ENCODE measurements at regions not wholly inside any gene's neighbourhood (a gene's known extent, or its start where the extent isn't known, plus 50 kb on each side); places are given as distances from the start of the nearest gene placed in this dataset.

DNA sequence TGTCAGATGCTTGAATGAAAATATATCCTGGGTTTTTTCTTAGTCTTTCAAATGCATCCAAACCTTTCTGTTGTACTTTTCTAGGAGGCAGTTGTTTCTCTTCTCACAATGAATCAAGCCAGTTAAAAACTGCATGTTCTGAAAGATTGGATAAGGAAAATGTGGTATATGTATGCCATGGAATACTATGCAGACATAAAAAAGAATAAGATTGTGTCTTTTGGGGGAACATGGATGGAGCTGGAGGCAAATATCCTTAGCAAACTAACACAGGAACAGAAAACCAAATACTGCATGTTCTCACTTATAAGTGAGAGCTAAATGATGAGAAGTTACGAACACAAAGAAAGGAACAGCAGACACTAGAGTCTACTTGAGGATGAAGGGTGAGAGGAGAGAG lies 51.7 kb upstream of the MAPK4 start:
- DNase-seq (ENCODE audit: low read depth): no peak
- no peak overlapping the region for H3K4me3 ChIP-seq (ENCODE audit: low read depth, low read length)
- TF ChIP-seq, protein P1, sequence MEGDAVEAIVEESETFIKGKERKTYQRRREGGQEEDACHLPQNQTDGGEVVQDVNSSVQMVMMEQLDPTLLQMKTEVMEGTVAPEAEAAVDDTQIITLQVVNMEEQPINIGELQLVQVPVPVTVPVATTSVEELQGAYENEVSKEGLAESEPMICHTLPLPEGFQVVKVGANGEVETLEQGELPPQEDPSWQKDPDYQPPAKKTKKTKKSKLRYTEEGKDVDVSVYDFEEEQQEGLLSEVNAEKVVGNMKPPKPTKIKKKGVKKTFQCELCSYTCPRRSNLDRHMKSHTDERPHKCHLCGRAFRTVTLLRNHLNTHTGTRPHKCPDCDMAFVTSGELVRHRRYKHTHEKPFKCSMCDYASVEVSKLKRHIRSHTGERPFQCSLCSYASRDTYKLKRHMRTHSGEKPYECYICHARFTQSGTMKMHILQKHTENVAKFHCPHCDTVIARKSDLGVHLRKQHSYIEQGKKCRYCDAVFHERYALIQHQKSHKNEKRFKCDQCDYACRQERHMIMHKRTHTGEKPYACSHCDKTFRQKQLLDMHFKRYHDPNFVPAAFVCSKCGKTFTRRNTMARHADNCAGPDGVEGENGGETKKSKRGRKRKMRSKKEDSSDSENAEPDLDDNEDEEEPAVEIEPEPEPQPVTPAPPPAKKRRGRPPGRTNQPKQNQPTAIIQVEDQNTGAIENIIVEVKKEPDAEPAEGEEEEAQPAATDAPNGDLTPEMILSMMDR (conservative IDR thresholded peaks at IDR 0.05; ENCODE audit: low read depth, low read length): no peak

DNA sequence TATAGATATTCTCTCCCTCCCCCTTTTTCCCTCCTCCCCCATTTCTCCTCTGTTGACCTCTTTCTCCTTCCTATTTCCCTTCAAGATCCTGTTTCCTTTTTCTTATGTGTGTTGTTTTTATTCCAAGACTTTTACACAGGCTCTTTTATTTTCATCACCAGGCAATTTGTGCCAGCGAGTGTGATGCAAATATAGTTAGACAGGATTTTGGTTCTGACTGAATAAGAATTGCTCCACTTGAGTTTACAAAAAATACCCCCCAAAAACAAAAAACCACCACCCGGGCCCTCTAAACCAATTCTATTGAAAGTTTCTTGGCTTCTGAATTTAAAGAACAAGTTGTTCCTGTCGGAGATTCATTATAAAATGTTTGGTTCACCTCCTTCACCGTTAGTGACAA lies 50.9 kb upstream of the MAPK4 start:
- TF ChIP-seq, protein P1 (conservative IDR thresholded peaks at IDR 0.05; ENCODE audit: low read depth, low read length): no peak
- H3K4me3 ChIP-seq (ENCODE audit: low read depth, low read length): no peak overlapping the region
- DNase-seq (ENCODE audit: low read depth): no peak

Measured in choroid plexus epithelial cell (primary cell).